HCT116 (cell line): ENCODE measurements at regions not wholly inside any gene's neighbourhood (a gene's known extent, or its start where the extent isn't known, plus 50 kb on each side); places are given as distances from the start of the nearest gene placed in this dataset.

Experiments
- ATAC-seq: fragments of 200-7000 bp; cut with Tn5 transposase; 2 replicates; pipeline ENCODE4 v1.9.1; 2020; ENCODE audit warnings: mild to moderate bottlenecking, moderate library complexity
- BruUV-seq: library from RNA; stranded (reverse); fragments of 400-500 nt; replicated peaks from 2 replicates; lab custom pipeline; 2021; lab: Mats Ljungman, UMichigan
- CTCF ChIA-PET: fragments of 300-600 bp; sonication (Branson Sonifier 250); formaldehyde crosslinking; loops from one replicate; lab custom pipeline; 2021; ENCODE audit warnings: antibody characterized with exemption; lab: Charles Lee
- POLR2A ChIA-PET: fragments of 300-600, 350-600 bp; sonication (Branson Sonifier 250); formaldehyde crosslinking; loops from one replicate; lab custom pipeline; 2021; ENCODE audit warnings: antibody characterized with exemption; lab: Charles Lee
- RAD21 ChIA-PET, 2 experiments: fragments of 300-600 bp; sonication (Branson Sonifier 250); formaldehyde crosslinking; loops; one replicate each; lab custom pipeline; 2023; ENCODE audit warnings: low total read pairs in 2 of 2; ENCODE audit not compliant: uncharacterized antibody in 2 of 2, unreplicated experiment in 2 of 2, low non-redundant PET in 1 of 2; lab: Charles Lee
- DNase-seq: peaks from one replicate; pipeline ENCODE4 v3.0.0-alpha.2; 2010; ENCODE audit warnings: low read depth, low spot score
- H2AFZ ChIP-seq: fragments of 200-600 bp; shearing (Covaris generic), sonication (generic); 2 replicates; pipeline ENCODE4 v1.6.1; 2017; ENCODE audit warnings: low read depth, mixed run types, mixed read lengths, antibody characterized with exemption, low read length; ENCODE audit not compliant: poor library complexity, severe bottlenecking
- H3K27ac ChIP-seq: 2 replicates; pipeline ENCODE4 v1.5.1; 2012; ENCODE audit warnings: low read depth, low read length
- H3K27me3 ChIP-seq: fragments of 200-600 bp; sonication (generic); 2 replicates; pipeline ENCODE4 v1.6.1; 2016; ENCODE audit warnings: mixed run types, low read length, mixed read lengths; ENCODE audit not compliant: insufficient read depth
- H3K36me3 ChIP-seq, 2 experiments: fragments of 200-500 bp in 1 of 2; fragments of 200-600 bp in 1 of 2; sonication (Bioruptor generic) in 1 of 2; sonication (generic) in 1 of 2; 2 replicates each; pipeline versions ENCODE4 v1.5.1 to v1.6.1; 2014 to 2016; ENCODE audit warnings: low read length in 2 of 2, inconsistent platforms in 1 of 2, mixed read lengths in 1 of 2, mixed run types in 1 of 2; ENCODE audit not compliant: insufficient read depth in 2 of 2, control insufficient read depth in 1 of 2
- H3K4me1 ChIP-seq, 2 experiments: fragments of 200-600 bp in 1 of 2; sonication (generic) in 1 of 2; 2 replicates each; pipeline versions ENCODE4 v1.5.1 to v1.6.1; 2012 to 2017; ENCODE audit warnings: low read length in 2 of 2, inconsistent platforms in 1 of 2, mild to moderate bottlenecking in 1 of 2, mixed read lengths in 1 of 2, mixed run types in 1 of 2, moderate library complexity in 1 of 2; ENCODE audit not compliant: insufficient read depth in 2 of 2, control insufficient read depth in 1 of 2
- H3K4me2 ChIP-seq: fragments of 200-600 bp; sonication (generic); 2 replicates; pipeline ENCODE4 v1.6.1; 2017; ENCODE audit warnings: mixed run types, low read length, mixed read lengths
- H3K4me3 ChIP-seq, 2 experiments: fragments of 200-600 bp in 1 of 2; sonication (generic) in 1 of 2; replicated peaks in 1 of 2; 2 replicates each; pipeline ENCODE4 v1.5.1; 2011 to 2016; ENCODE audit warnings: low read length in 2 of 2, control low read depth in 1 of 2, low read depth in 1 of 2, mild to moderate bottlenecking in 1 of 2, mixed read lengths in 1 of 2, mixed run types in 1 of 2
- H3K79me2 ChIP-seq: fragments of 200-600 bp; sonication (generic); 2 replicates; pipeline ENCODE4 v1.6.1; 2017; ENCODE audit warnings: mild to moderate bottlenecking, mixed run types, low read length, moderate library complexity, mixed read lengths; ENCODE audit not compliant: insufficient read depth
- H3K9ac ChIP-seq: fragments of 200-600 bp; sonication (generic); 2 replicates; pipeline ENCODE4 v1.6.1; 2016; ENCODE audit warnings: low read length, mixed read lengths
- H3K9me2 ChIP-seq: fragments of 200-600 bp; sonication (generic), shearing (Covaris generic); 2 replicates; pipeline ENCODE4 v1.6.1; 2017; ENCODE audit warnings: mixed run types, mild to moderate bottlenecking, moderate library complexity; ENCODE audit not compliant: insufficient read depth
- H3K9me3 ChIP-seq, 2 experiments: fragments of 200-500 bp in 1 of 2; fragments of 200-600 bp in 1 of 2; sonication (Bioruptor generic) in 1 of 2; sonication (generic) in 1 of 2; 2 replicates each; pipeline ENCODE4 v1.6.1; 2014 to 2017; ENCODE audit warnings: low read length in 2 of 2, mixed read lengths in 2 of 2, inconsistent platforms in 1 of 2, low read depth in 1 of 2, mild to moderate bottlenecking in 1 of 2, mixed run types in 1 of 2, moderate library complexity in 1 of 2; ENCODE audit not compliant: control insufficient read depth in 1 of 2, insufficient read depth in 1 of 2
- H4K20me1 ChIP-seq: fragments of 200-600 bp; sonication (generic), shearing (Covaris generic); 2 replicates; pipeline ENCODE4 v1.6.1; 2017; ENCODE audit warnings: mixed run types, mild to moderate bottlenecking, moderate library complexity; ENCODE audit not compliant: insufficient read depth
- CBX3 ChIP-seq: IDR thresholded peaks from 2 replicates; pipeline ENCODE4 v1.6.1; 2012; ENCODE audit warnings: low read depth
- CEBPB ChIP-seq: IDR thresholded peaks from 2 replicates; pipeline ENCODE4 v1.6.1; 2012; ENCODE audit warnings: low read depth
- EGR1 ChIP-seq: IDR thresholded peaks from 2 replicates; pipeline ENCODE4 v1.6.1; 2012; ENCODE audit warnings: low read depth
- ELF1 ChIP-seq: IDR thresholded peaks from 2 replicates; pipeline ENCODE4 v1.6.1; 2012; ENCODE audit warnings: low read depth, borderline replicate concordance
- EZH2 ChIP-seq: fragments of 200-600 bp; sonication (generic); IDR thresholded peaks from 2 replicates; pipeline ENCODE4 v1.6.1; 2017; ENCODE audit warnings: antibody characterized with exemption, mixed run types
- EZH2phosphoT487 ChIP-seq: fragments of 200-600 bp; IDR thresholded peaks from 2 replicates; pipeline ENCODE4 v1.6.1; 2018; ENCODE audit warnings: antibody characterized with exemption, borderline replicate concordance
- FOSL1 ChIP-seq: IDR thresholded peaks from 2 replicates; pipeline ENCODE4 v1.6.1; 2012; ENCODE audit warnings: low read depth
- JUND ChIP-seq: IDR thresholded peaks from 2 replicates; pipeline ENCODE4 v1.6.1; 2012
- MAX ChIP-seq: IDR thresholded peaks from 2 replicates; pipeline ENCODE4 v1.6.1; 2012
- POLR2A ChIP-seq: IDR thresholded peaks from 2 replicates; pipeline ENCODE4 v1.7.0; 2011; ENCODE audit warnings: borderline replicate concordance; ENCODE audit not compliant: insufficient read depth, insufficient read length; ENCODE audit errors: extremely low read depth
- POLR2AphosphoS5 ChIP-seq: IDR thresholded peaks from 2 replicates; pipeline ENCODE4 v1.6.1; 2011; ENCODE audit warnings: mild to moderate bottlenecking, low read depth, low read length, moderate library complexity
- RAD21 ChIP-seq: IDR thresholded peaks from 2 replicates; pipeline ENCODE4 v1.6.1; 2012; ENCODE audit warnings: low read depth, mild to moderate bottlenecking
- REST ChIP-seq: IDR thresholded peaks from 2 replicates; pipeline ENCODE4 v1.6.1; 2012; ENCODE audit warnings: low read depth
- SIN3A ChIP-seq: IDR thresholded peaks from 2 replicates; pipeline ENCODE4 v1.6.1; 2012; ENCODE audit warnings: low read depth
- SP1 ChIP-seq: IDR thresholded peaks from 2 replicates; pipeline ENCODE4 v1.6.1; 2012; ENCODE audit warnings: low read depth
- SRF ChIP-seq: IDR thresholded peaks from 2 replicates; pipeline ENCODE4 v1.6.1; 2012; ENCODE audit warnings: low read depth
- TCF7L2 ChIP-seq: IDR thresholded peaks from 2 replicates; pipeline ENCODE4 v1.7.0; 2011; ENCODE audit warnings: borderline replicate concordance, inconsistent platforms; ENCODE audit not compliant: insufficient read depth, insufficient read length; ENCODE audit errors: extremely low read depth
- ZBTB33 ChIP-seq: IDR thresholded peaks from 2 replicates; pipeline ENCODE4 v1.6.1; 2011; ENCODE audit warnings: mild to moderate bottlenecking, low read length, moderate library complexity; ENCODE audit not compliant: insufficient replicate concordance; ENCODE audit errors: extremely low read depth
- ZFX ChIP-seq: fragments of 450-650 bp; IDR thresholded peaks from 2 replicates; pipeline ENCODE4 v1.6.1; 2017
- ZNF274 ChIP-seq: fragments of 200-500 bp; sonication (Bioruptor generic); IDR thresholded peaks from 2 replicates; pipeline ENCODE4 v1.6.1; 2014; ENCODE audit warnings: mild to moderate bottlenecking, low read depth, low read length, inconsistent platforms
- intact Hi-C: fragments of 100-400 bp; cut with micrococcal nuclease; formaldehyde crosslinking; loops from 2 replicates; pipeline ENCODE4 v1.10.0; 2022

GRCh38 chr17:31704483-31704882 lies 154.6 kb downstream of the COPRS start (continued):
- TF ChIP-seq CBX3 = no peak
- TF ChIP-seq ZFX = no peak

GRCh38 chr17:31702041-31702440 lies 157.0 kb downstream of the COPRS start:
- ChIA-PET CTCF (no interaction called here), RAD21 (no interaction called here), POLR2A (no interaction called here)
- no peaks in the 10 kb centered on the region for H3K79me2 ChIP-seq
- H3K27ac ChIP-seq = no peak overlapping the region
- ATAC-seq (no peak), DNase-seq (no peak)
- H3K36me3 ChIP-seq = no peaks in the 10 kb centered on the region
- TF ChIP-seq CBX3 (no peak), EZH2phosphoT487 (no peak), EZH2 (no peak), POLR2AphosphoS5 (no peak), RAD21 (no peak), JUND (no peak), SIN3A (no peak), FOSL1 (no peak), SP1 (no peak), TCF7L2 (no peak), CEBPB (no peak), SRF (no peak), EGR1 (no peak), REST (no peak), ZNF274 (no peak), POLR2A (no peak), ELF1 (no peak), MAX (no peak), ZBTB33 (no peak)
- BruUV-seq = no TSS peak
- intact Hi-C loops = no loop called here
- no peaks in the 10 kb centered on the region for H3K9me2 ChIP-seq
- H2AFZ ChIP-seq = no peak overlapping the region
- no peaks in the 10 kb centered on the region for H3K27me3 ChIP-seq
- H4K20me1 ChIP-seq = no peaks in the 10 kb centered on the region
- H3K9me3 ChIP-seq = no peaks in the 10 kb centered on the region
- H3K9ac ChIP-seq = no peak overlapping the region
- no peak overlapping the region for H3K4me2 ChIP-seq
- no peak overlapping the region for H3K4me3 ChIP-seq
- H3K4me1 ChIP-seq = peaks cover 0 to 4% of the 10 kb centered on the region in 2 experiments; a peak in 1 of 4 replicates
